SJSA1 (cell line): ENCODE measurements at regions not wholly inside any gene's neighbourhood (a gene's known extent, or its start where the extent isn't known, plus 50 kb on each side); places are given as distances from the start of the nearest gene placed in this dataset.

ENCODE experiments used
- DNase-seq, 2 experiments: peaks; one replicate each; pipeline ENCODE4 v3.0.0-alpha.2; 2015 to 2020; ENCODE audit warnings: low spot score in 2 of 2, low read depth in 1 of 2
- H3K27ac ChIP-seq: fragments of 250-450 bp; sonication (Bioruptor Pico); 2 replicates; pipeline ENCODE4 v1.5.1; 2020; ENCODE audit warnings: mild to moderate bottlenecking, moderate library complexity
- H3K27me3 ChIP-seq: fragments of 250-450 bp; sonication (Bioruptor Pico); replicated peaks from 2 replicates; pipeline ENCODE4 v1.5.1; 2020; ENCODE audit warnings: mild to moderate bottlenecking, moderate library complexity
- H3K36me3 ChIP-seq: fragments of 250-450 bp; sonication (Bioruptor Pico); 2 replicates; pipeline ENCODE4 v1.5.1; 2020; ENCODE audit warnings: mild to moderate bottlenecking
- H3K4me1 ChIP-seq: fragments of 250-450 bp; sonication (Bioruptor Pico); replicated peaks from 2 replicates; pipeline ENCODE4 v1.6.1; 2021; ENCODE audit warnings: mild to moderate bottlenecking
- H3K4me3 ChIP-seq: fragments of 250-450 bp; sonication (Bioruptor Pico); 2 replicates; pipeline ENCODE4 v1.5.1; 2020; ENCODE audit warnings: mild to moderate bottlenecking
- H3K9me3 ChIP-seq: fragments of 250-450 bp; sonication (Bioruptor Pico); replicated peaks from 2 replicates; pipeline ENCODE4 v1.5.1; 2020; ENCODE audit warnings: mild to moderate bottlenecking

- no peak for DNase-seq
- no peak overlapping the region for H3K27ac ChIP-seq
- no peaks in the 10 kb centered on the region for H3K27me3 ChIP-seq
- no peaks in the 10 kb centered on the region for H3K36me3 ChIP-seq
- H3K9me3 ChIP-seq: 0 out of 2 replicates have a peak, but pooled peaks cover 4% of the 10 kb centered on the region
- no peaks in the 10 kb centered on the region for H3K4me1 ChIP-seq
- H3K4me3 ChIP-seq: no peak overlapping the region
Observed at GRCh38 chr9:118896324-118897000, 472.8 kb downstream of the BRINP1 start.

- H3K4me3 ChIP-seq: no peak overlapping the region
- no peak overlapping the region for H3K27ac ChIP-seq
- no peak for DNase-seq
- no peaks in the 10 kb centered on the region for H3K36me3 ChIP-seq
- no peaks in the 10 kb centered on the region for H3K27me3 ChIP-seq
- H3K4me1 ChIP-seq: no peaks in the 10 kb centered on the region
- no peaks in the 10 kb centered on the region for H3K9me3 ChIP-seq
Observed at GRCh38 chr9:118918180-118918579, 451.1 kb downstream of the BRINP1 start.

- no peak overlapping the region for H3K4me3 ChIP-seq
- DNase-seq: no peak
- no peaks in the 10 kb centered on the region for H3K27me3 ChIP-seq
- H3K36me3 ChIP-seq: no peaks in the 10 kb centered on the region
- H3K9me3 ChIP-seq: no peaks in the 10 kb centered on the region; the same call in 1 of the 2 replicates
- no peaks in the 10 kb centered on the region for H3K4me1 ChIP-seq
- H3K27ac ChIP-seq: no peak overlapping the region
Observed at GRCh38 chr9:118928722-118929121, 440.5 kb downstream of the BRINP1 start.

GRCh38 chr9:118929287-118929686 lies 439.9 kb downstream of the BRINP1 start:
- Histone ChIP-seq H3K27me3 (no peaks in the 10 kb centered on the region), H3K27ac (no peak overlapping the region), H3K4me1 (no peaks in the 10 kb centered on the region), H3K4me3 (no peak overlapping the region), H3K9me3 (no peaks in the 10 kb centered on the region; the same call in 1 of the 2 replicates), H3K36me3 (no peaks in the 10 kb centered on the region)
- no peak for DNase-seq

DNA sequence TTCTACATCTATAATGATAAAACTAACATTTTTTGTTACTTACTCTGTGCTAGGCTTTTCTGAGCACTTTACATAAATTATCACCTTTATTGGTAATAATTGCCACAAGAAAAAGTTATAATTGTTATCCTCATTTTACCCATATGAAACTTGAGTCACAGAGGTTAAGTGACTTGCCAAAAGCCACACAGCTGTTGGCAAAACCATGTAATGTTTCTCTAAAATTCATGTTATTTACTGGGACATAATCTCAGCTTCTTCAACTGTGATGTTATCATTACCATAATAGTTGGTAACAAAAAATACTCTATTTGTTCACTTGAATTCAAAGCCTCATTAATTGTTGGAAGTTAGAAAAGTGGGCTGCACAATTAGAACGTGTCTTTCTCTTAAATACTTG lies 437.3 kb downstream of the BRINP1 start:
- Histone ChIP-seq H3K4me1 (no peaks in the 10 kb centered on the region), H3K4me3 (no peak overlapping the region), H3K9me3 (no peaks in the 10 kb centered on the region), H3K27me3 (no peaks in the 10 kb centered on the region), H3K27ac (no peak overlapping the region), H3K36me3 (no peaks in the 10 kb centered on the region)
- DNase-seq: no peak

- no peaks in the 10 kb centered on the region for H3K36me3 ChIP-seq
- H3K4me1 ChIP-seq: no peaks in the 10 kb centered on the region
- DNase-seq: no peak
- no peaks in the 10 kb centered on the region for H3K9me3 ChIP-seq
- H3K27me3 ChIP-seq: no peaks in the 10 kb centered on the region
- H3K27ac ChIP-seq: no peak overlapping the region
- no peak overlapping the region for H3K4me3 ChIP-seq
Observed at GRCh38 chr9:118938581-118938980, 430.7 kb downstream of the BRINP1 start.

- no peaks in the 10 kb centered on the region for H3K27me3 ChIP-seq
- H3K4me3 ChIP-seq: no peak overlapping the region
- no peak for DNase-seq
- no peak overlapping the region for H3K27ac ChIP-seq
- H3K4me1 ChIP-seq: no peaks in the 10 kb centered on the region
- H3K9me3 ChIP-seq: no peaks in the 10 kb centered on the region
- H3K36me3 ChIP-seq: no peaks in the 10 kb centered on the region
Observed at GRCh38 chr9:118940473-118940872, 428.8 kb downstream of the BRINP1 start.

DNA sequence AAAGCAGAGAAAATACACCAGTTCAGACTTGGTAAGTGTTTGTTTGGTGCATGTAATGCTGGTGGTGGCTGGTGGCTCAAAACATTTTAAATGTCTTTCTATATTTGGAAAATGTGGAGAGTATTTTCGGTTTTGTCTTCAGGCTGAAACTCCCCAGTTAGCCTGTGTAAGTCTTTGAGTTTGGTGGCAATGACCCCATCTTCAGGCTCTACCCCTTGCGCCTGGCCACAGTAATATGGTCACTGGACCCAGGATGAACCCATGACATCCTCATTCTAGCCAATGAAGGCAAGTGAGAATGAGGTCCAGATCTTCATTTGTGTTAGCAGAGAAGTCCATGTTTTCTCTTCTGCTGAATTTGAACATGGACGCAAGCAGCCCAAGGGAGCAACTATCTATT lies 422.6 kb downstream of the BRINP1 start:
- no peaks in the 10 kb centered on the region for H3K36me3 ChIP-seq
- H3K27ac ChIP-seq: no peak overlapping the region
- H3K27me3 ChIP-seq: no peaks in the 10 kb centered on the region
- no peak for DNase-seq
- no peak overlapping the region for H3K4me3 ChIP-seq
- H3K9me3 ChIP-seq: no peaks in the 10 kb centered on the region
- H3K4me1 ChIP-seq: no peaks in the 10 kb centered on the region

DNA sequence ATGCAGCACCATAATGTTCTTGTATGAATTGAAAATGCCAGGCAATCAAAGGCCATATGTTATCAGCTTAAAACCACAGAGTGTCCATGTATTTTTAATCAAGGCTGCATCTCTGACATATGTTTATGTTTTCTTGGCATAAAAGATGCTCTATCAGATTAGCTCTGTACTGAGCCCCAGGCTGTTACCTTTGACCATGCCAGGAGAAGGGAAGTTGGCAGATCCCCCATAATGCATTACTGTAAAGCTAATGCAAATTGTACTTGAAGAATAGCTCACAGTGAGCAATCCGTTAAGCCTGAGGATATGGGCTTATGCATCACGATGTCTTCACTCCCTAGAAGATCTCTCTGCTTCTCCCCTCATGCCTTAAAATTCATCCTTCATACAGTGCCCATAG lies 414.4 kb downstream of the BRINP1 start:
- no peaks in the 10 kb centered on the region for H3K27me3 ChIP-seq
- no peaks in the 10 kb centered on the region for H3K4me1 ChIP-seq
- H3K36me3 ChIP-seq: no peaks in the 10 kb centered on the region
- no peak overlapping the region for H3K4me3 ChIP-seq
- no peak for DNase-seq
- no peak overlapping the region for H3K27ac ChIP-seq
- no peaks in the 10 kb centered on the region for H3K9me3 ChIP-seq

DNA sequence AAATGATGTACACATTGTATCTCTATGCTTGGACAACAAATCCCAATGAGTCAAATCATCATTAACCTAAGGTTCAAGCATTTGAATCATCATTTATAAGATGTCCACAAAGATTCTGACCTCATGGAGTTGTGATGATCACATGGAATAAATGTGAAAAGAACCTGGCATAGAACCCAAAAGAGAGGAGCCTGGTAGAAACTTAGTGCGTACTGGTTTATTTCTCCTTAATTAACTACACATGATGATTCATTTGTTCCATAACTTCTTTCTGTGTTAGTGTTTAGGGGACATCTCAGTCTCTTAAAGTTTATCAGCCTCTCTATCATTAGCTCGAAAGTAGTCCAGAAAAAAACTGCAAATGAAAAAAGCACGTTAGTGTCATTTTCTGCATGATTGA lies 411.6 kb downstream of the BRINP1 start:
- no peaks in the 10 kb centered on the region for H3K4me1 ChIP-seq
- H3K9me3 ChIP-seq: no peaks in the 10 kb centered on the region
- H3K4me3 ChIP-seq: no peak overlapping the region
- DNase-seq: no peak
- H3K27me3 ChIP-seq: no peaks in the 10 kb centered on the region
- no peaks in the 10 kb centered on the region for H3K36me3 ChIP-seq
- no peak overlapping the region for H3K27ac ChIP-seq

- Histone ChIP-seq H3K27me3 (no peaks in the 10 kb centered on the region), H3K27ac (no peak overlapping the region), H3K36me3 (no peaks in the 10 kb centered on the region), H3K9me3 (no peaks in the 10 kb centered on the region), H3K4me3 (no peak overlapping the region), H3K4me1 (no peaks in the 10 kb centered on the region)
- DNase-seq: no peak
Observed at GRCh38 chr9:118959366-118959765, 409.9 kb downstream of the BRINP1 start.

DNA sequence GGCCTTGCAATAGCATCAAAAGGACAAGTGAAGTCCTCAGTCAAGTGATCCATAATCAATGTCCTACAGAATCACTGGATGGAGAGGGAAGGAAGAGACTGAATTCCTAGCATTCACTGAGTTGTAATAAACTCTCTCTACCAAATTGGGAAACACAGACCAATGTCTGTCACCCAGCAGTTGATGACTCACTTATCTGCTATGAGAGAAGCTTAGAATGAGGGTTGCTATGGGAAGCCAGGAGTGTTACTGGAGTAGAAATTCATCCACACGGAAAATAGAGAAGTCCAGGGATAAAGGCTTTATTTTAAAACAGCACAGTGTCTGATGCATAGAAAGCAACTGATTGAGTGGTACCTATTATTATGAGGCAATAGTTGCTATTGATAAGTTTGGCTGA lies 407.4 kb downstream of the BRINP1 start:
- H3K4me3 ChIP-seq: no peak overlapping the region
- DNase-seq: peak in 1 of 2 experiments; percentile 6
- no peaks in the 10 kb centered on the region for H3K27me3 ChIP-seq
- no peaks in the 10 kb centered on the region for H3K9me3 ChIP-seq
- no peaks in the 10 kb centered on the region for H3K36me3 ChIP-seq
- H3K4me1 ChIP-seq: no peaks in the 10 kb centered on the region
- no peak overlapping the region for H3K27ac ChIP-seq

DNA sequence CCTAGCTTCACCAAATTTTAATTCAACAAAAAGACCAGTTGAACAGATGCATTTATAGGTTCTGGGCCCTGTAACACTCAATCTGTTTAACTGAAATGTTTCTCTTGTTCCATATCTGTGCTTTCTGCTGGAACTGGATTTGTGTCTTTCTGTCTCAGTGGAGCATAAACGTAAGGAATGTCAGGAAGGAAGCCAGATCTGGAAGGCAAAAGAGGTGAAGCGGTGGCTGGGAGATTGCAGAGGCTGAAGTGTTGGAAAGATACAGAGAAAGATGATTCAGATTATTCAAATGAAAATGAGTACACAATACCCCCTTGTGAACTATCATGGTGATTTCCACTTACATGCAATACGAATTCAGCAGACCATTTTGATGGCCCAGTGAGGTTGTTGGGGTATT lies 406.8 kb downstream of the BRINP1 start:
- no peaks in the 10 kb centered on the region for H3K27me3 ChIP-seq
- no peak overlapping the region for H3K27ac ChIP-seq

DNA sequence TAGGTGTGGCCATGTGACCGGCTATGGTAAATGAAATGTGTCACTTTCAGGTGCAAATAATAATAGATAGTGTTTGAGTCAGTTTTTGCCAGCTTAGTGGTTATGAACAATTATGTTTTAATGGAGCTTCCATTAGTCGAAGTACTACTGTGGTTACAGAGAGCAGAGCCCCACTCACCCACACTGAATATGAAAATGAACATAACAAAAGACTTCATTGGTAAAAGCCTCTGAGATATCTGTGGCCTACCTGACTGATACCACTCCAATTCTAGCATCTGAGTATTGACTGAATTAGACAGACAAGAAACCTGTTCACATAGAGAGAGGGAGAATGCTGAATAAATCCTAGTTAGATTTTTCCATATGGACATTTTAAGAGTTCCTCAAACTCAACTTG lies 405.6 kb downstream of the BRINP1 start:
- no peaks in the 10 kb centered on the region for H3K27me3 ChIP-seq
- no peaks in the 10 kb centered on the region for H3K36me3 ChIP-seq
- no peak overlapping the region for H3K27ac ChIP-seq
- H3K4me3 ChIP-seq: no peak overlapping the region
- no peak for DNase-seq
- H3K9me3 ChIP-seq: no peaks in the 10 kb centered on the region
- no peaks in the 10 kb centered on the region for H3K4me1 ChIP-seq

More for the DNA sequence above, 406.8 kb downstream of the BRINP1 start:
- no peak for DNase-seq
- H3K4me1 ChIP-seq: no peaks in the 10 kb centered on the region
- no peak overlapping the region for H3K4me3 ChIP-seq
- H3K36me3 ChIP-seq: no peaks in the 10 kb centered on the region
- H3K9me3 ChIP-seq: no peaks in the 10 kb centered on the region

DNA sequence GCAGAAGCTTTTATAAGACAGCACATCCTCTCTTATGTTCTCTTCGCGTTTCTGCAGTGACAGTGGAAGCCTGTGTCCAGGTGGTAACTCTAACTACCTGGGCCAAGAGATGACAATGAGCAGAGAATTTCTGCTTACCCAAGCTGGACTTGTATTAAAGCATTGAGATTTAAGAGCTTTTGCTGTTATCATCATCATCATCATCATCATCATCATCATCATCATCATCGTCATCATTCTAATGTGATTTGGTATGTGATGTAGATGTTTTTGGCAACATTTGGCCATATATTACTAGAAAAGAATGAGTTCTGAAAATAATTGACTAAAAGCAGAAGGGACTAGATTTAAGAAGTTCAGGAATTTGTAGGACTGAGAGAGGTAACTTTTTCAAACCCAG lies 401.3 kb downstream of the BRINP1 start:
- H3K36me3 ChIP-seq: no peaks in the 10 kb centered on the region
- H3K27ac ChIP-seq: no peak overlapping the region

More for the DNA sequence above, 401.3 kb downstream of the BRINP1 start:
- Histone ChIP-seq H3K27me3 (no peaks in the 10 kb centered on the region), H3K9me3 (no peaks in the 10 kb centered on the region; the same call in 1 of the 2 replicates), H3K4me1 (no peaks in the 10 kb centered on the region), H3K4me3 (no peak overlapping the region)
- DNase-seq: no peak
